ENCODE measurements at regions not wholly inside any gene's neighbourhood (a gene's known extent, or its start where the extent isn't known, plus 50 kb on each side); places are given as distances from the start of the nearest gene placed in this dataset.

GRCh38 chr2:147525819-147526489 lies 318.9 kb upstream of the ACVR2A start:
- H3K27ac Mint-ChIP-seq (ENCODE audit: unreplicated experiment) = no peak overlapping the region
- H3K36me3 Mint-ChIP-seq (ENCODE audit: unreplicated experiment) = no peaks in the 10 kb centered on the region
- no peaks in the 10 kb centered on the region for H3K9me3 Mint-ChIP-seq (ENCODE audit: unreplicated experiment)
- DNase-seq (ENCODE audit: extremely low spot score, unreplicated experiment) = no peak
- H3K4me1 Mint-ChIP-seq (ENCODE audit: unreplicated experiment) = peaks cover 7% of the 10 kb centered on the region
- no peak overlapping the region for H3K4me3 Mint-ChIP-seq (ENCODE audit: unreplicated experiment)
- no peaks in the 10 kb centered on the region for H3K27me3 Mint-ChIP-seq (ENCODE audit: unreplicated experiment)
- TF ChIP-seq CTCF (IDR thresholded peaks at IDR 0.05) = no peak

- Mint-ChIP-seq H3K36me3 (ENCODE audit: unreplicated experiment) (no peaks in the 10 kb centered on the region), H3K4me3 (ENCODE audit: unreplicated experiment) (no peak overlapping the region), H3K9me3 (ENCODE audit: unreplicated experiment) (no peaks in the 10 kb centered on the region), H3K27me3 (ENCODE audit: unreplicated experiment) (no peaks in the 10 kb centered on the region), H3K27ac (ENCODE audit: unreplicated experiment) (no peak overlapping the region), H3K4me1 (ENCODE audit: unreplicated experiment) (peaks cover 7% of the 10 kb centered on the region)
- no peak for DNase-seq (ENCODE audit: extremely low spot score, unreplicated experiment)
- no peak for TF ChIP-seq CTCF (IDR thresholded peaks at IDR 0.05)
These were observed 319.9 kb upstream of the ACVR2A start for GRCh38 chr2:147524912-147525311.

- H3K36me3 Mint-ChIP-seq (ENCODE audit: unreplicated experiment) = no peaks in the 10 kb centered on the region
- no peak overlapping the region for H3K4me3 Mint-ChIP-seq (ENCODE audit: unreplicated experiment)
- no peaks in the 10 kb centered on the region for H3K27me3 Mint-ChIP-seq (ENCODE audit: unreplicated experiment)
- no peak for DNase-seq (ENCODE audit: extremely low spot score, unreplicated experiment)
- peaks cover 7% of the 10 kb centered on the region for H3K4me1 Mint-ChIP-seq (ENCODE audit: unreplicated experiment)
- TF ChIP-seq CTCF (IDR thresholded peaks at IDR 0.05) = no peak
- H3K9me3 Mint-ChIP-seq (ENCODE audit: unreplicated experiment) = peaks cover 5% of the 10 kb centered on the region
- H3K27ac Mint-ChIP-seq (ENCODE audit: unreplicated experiment) = no peak overlapping the region
These were observed 321.4 kb upstream of the ACVR2A start for GRCh38 chr2:147523415-147523814.

- H3K36me3 Mint-ChIP-seq (ENCODE audit: unreplicated experiment) = no peaks in the 10 kb centered on the region
- no peak overlapping the region for H3K4me3 Mint-ChIP-seq (ENCODE audit: unreplicated experiment)
- peaks cover 5% of the 10 kb centered on the region for H3K9me3 Mint-ChIP-seq (ENCODE audit: unreplicated experiment)
- H3K4me1 Mint-ChIP-seq (ENCODE audit: unreplicated experiment) = peaks cover 7% of the 10 kb centered on the region
- DNase-seq (ENCODE audit: extremely low spot score, unreplicated experiment) = no peak
- no peak for TF ChIP-seq CTCF (IDR thresholded peaks at IDR 0.05)
- H3K27me3 Mint-ChIP-seq (ENCODE audit: unreplicated experiment) = no peaks in the 10 kb centered on the region
- no peak overlapping the region for H3K27ac Mint-ChIP-seq (ENCODE audit: unreplicated experiment)
These were observed 322.9 kb upstream of the ACVR2A start for GRCh38 chr2:147521936-147522335.

- no peak for TF ChIP-seq CTCF (IDR thresholded peaks at IDR 0.05)
- Mint-ChIP-seq H3K27ac (ENCODE audit: unreplicated experiment) (no peak overlapping the region), H3K9me3 (ENCODE audit: unreplicated experiment) (peaks cover 5% of the 10 kb centered on the region), H3K36me3 (ENCODE audit: unreplicated experiment) (no peaks in the 10 kb centered on the region), H3K4me1 (ENCODE audit: unreplicated experiment) (peaks cover under 1% of the 10 kb centered on the region), H3K27me3 (ENCODE audit: unreplicated experiment) (no peaks in the 10 kb centered on the region), H3K4me3 (ENCODE audit: unreplicated experiment) (no peak overlapping the region)
- DNase-seq (ENCODE audit: extremely low spot score, unreplicated experiment) = no peak
These were observed 324.0 kb upstream of the ACVR2A start for GRCh38 chr2:147520817-147521216.

Data from osteocyte (in vitro differentiated cells).